ENCODE measurements at regions not wholly inside any gene's neighbourhood (a gene's known extent, or its start where the extent isn't known, plus 50 kb on each side); places are given as distances from the start of the nearest gene placed in this dataset.

GRCh38 chr11:15794361-15795150 lies 561.8 kb downstream of the SOX6 start:
- Histone ChIP-seq H3K27me3 (ENCODE audit: insufficient read depth, low read length, poor library complexity, severe bottlenecking) (no peaks in the 10 kb centered on the region), H3K4me2 (ENCODE audit: low read depth, low read length, poor library complexity, severe bottlenecking) (no peak overlapping the region), H3K9me3 (ENCODE audit: insufficient read depth, low read depth, low read length) (no peaks in the 10 kb centered on the region), H4K20me1 (ENCODE audit: insufficient read depth, low read length, poor library complexity, severe bottlenecking) (no peaks in the 10 kb centered on the region), H3K4me1 (ENCODE audit: insufficient read depth, low read length, poor library complexity, severe bottlenecking) (no peaks in the 10 kb centered on the region), H3K4me3 (ENCODE audit: low read length, poor library complexity, severe bottlenecking) (no peak overlapping the region), H3F3A (ENCODE audit: low read depth) (no peaks in the 10 kb centered on the region), H3K36me3 (ENCODE audit: insufficient read depth, low read length) (no peaks in the 10 kb centered on the region), H3K9me2 (replicated peaks; ENCODE audit: low read depth, low read length) (no peaks in the 10 kb centered on the region), H2AFZ (ENCODE audit: low read length) (no peak overlapping the region), H3K9ac (ENCODE audit: low read depth, low read length, poor library complexity, severe bottlenecking) (no peak overlapping the region), H3K79me2 (ENCODE audit: insufficient read depth, low read length) (no peaks in the 10 kb centered on the region)
- TF ChIP-seq EZH2phosphoT487 (IDR thresholded peaks at IDR 0.05; ENCODE audit: borderline replicate concordance): no peak
- no peak for TF ChIP-seq CTCF (conservative IDR thresholded peaks at IDR 0.05; ENCODE audit: low read length)

- Histone ChIP-seq H3K4me2 (ENCODE audit: low read depth, low read length, poor library complexity, severe bottlenecking) (no peak overlapping the region), H3K4me1 (ENCODE audit: insufficient read depth, low read length, poor library complexity, severe bottlenecking) (no peaks in the 10 kb centered on the region), H3K9me3 (ENCODE audit: insufficient read depth, low read depth, low read length) (no peaks in the 10 kb centered on the region), H3K36me3 (ENCODE audit: insufficient read depth, low read length) (no peaks in the 10 kb centered on the region), H3K4me3 (ENCODE audit: low read length, poor library complexity, severe bottlenecking) (no peak overlapping the region), H3K9me2 (replicated peaks; ENCODE audit: low read depth, low read length) (no peaks in the 10 kb centered on the region), H3K79me2 (ENCODE audit: insufficient read depth, low read length) (no peaks in the 10 kb centered on the region), H3F3A (ENCODE audit: low read depth) (no peaks in the 10 kb centered on the region), H3K9ac (ENCODE audit: low read depth, low read length, poor library complexity, severe bottlenecking) (no peak overlapping the region), H4K20me1 (ENCODE audit: insufficient read depth, low read length, poor library complexity, severe bottlenecking) (no peaks in the 10 kb centered on the region), H3K27me3 (ENCODE audit: insufficient read depth, low read length, poor library complexity, severe bottlenecking) (no peaks in the 10 kb centered on the region), H2AFZ (ENCODE audit: low read length) (no peak overlapping the region)
- TF ChIP-seq CTCF (conservative IDR thresholded peaks at IDR 0.05; ENCODE audit: low read length) (no peak), EZH2phosphoT487 (IDR thresholded peaks at IDR 0.05; ENCODE audit: borderline replicate concordance) (no peak)
Observed at GRCh38 chr11:15795378-15795777, 561.0 kb downstream of the SOX6 start.

- no peak for TF ChIP-seq CTCF (conservative IDR thresholded peaks at IDR 0.05; ENCODE audit: low read length)
- TF ChIP-seq EZH2phosphoT487 (IDR thresholded peaks at IDR 0.05; ENCODE audit: borderline replicate concordance): no peak
- no peaks in the 10 kb centered on the region for H4K20me1 ChIP-seq (ENCODE audit: insufficient read depth, low read length, poor library complexity, severe bottlenecking)
- no peak overlapping the region for H3K9ac ChIP-seq (ENCODE audit: low read depth, low read length, poor library complexity, severe bottlenecking)
- H3K27me3 ChIP-seq (ENCODE audit: insufficient read depth, low read length, poor library complexity, severe bottlenecking): no peaks in the 10 kb centered on the region
- no peak overlapping the region for H2AFZ ChIP-seq (ENCODE audit: low read length)
- no peak overlapping the region for H3K4me2 ChIP-seq (ENCODE audit: low read depth, low read length, poor library complexity, severe bottlenecking)
- H3K36me3 ChIP-seq (ENCODE audit: insufficient read depth, low read length): no peaks in the 10 kb centered on the region
- H3K4me3 ChIP-seq (ENCODE audit: low read length, poor library complexity, severe bottlenecking): no peak overlapping the region
- H3K79me2 ChIP-seq (ENCODE audit: insufficient read depth, low read length): no peaks in the 10 kb centered on the region
- no peaks in the 10 kb centered on the region for H3F3A ChIP-seq (ENCODE audit: low read depth)
- H3K9me3 ChIP-seq (ENCODE audit: insufficient read depth, low read depth, low read length): no peaks in the 10 kb centered on the region
- no peaks in the 10 kb centered on the region for H3K4me1 ChIP-seq (ENCODE audit: insufficient read depth, low read length, poor library complexity, severe bottlenecking)
- H3K9me2 ChIP-seq (replicated peaks; ENCODE audit: low read depth, low read length): no peaks in the 10 kb centered on the region
Observed at GRCh38 chr11:15800111-15800800, 556.1 kb downstream of the SOX6 start.
